ENCODE measurements at regions not wholly inside any gene's neighbourhood (a gene's known extent, or its start where the extent isn't known, plus 50 kb on each side); places are given as distances from the start of the nearest gene placed in this dataset.
"Not testable (repeated sequence)": the region's sequence is repeated elsewhere in the genome, so short reads cannot be mapped to it uniquely, and the experiment has no call there.

- H3K4me3 ChIP-seq (ENCODE audit: low read length): no peak overlapping the region
- no peak for DNase-seq (ENCODE audit: low read depth)
- TF ChIP-seq, protein P1, sequence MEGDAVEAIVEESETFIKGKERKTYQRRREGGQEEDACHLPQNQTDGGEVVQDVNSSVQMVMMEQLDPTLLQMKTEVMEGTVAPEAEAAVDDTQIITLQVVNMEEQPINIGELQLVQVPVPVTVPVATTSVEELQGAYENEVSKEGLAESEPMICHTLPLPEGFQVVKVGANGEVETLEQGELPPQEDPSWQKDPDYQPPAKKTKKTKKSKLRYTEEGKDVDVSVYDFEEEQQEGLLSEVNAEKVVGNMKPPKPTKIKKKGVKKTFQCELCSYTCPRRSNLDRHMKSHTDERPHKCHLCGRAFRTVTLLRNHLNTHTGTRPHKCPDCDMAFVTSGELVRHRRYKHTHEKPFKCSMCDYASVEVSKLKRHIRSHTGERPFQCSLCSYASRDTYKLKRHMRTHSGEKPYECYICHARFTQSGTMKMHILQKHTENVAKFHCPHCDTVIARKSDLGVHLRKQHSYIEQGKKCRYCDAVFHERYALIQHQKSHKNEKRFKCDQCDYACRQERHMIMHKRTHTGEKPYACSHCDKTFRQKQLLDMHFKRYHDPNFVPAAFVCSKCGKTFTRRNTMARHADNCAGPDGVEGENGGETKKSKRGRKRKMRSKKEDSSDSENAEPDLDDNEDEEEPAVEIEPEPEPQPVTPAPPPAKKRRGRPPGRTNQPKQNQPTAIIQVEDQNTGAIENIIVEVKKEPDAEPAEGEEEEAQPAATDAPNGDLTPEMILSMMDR (conservative IDR thresholded peaks at IDR 0.05; ENCODE audit: low read length): no peak
Observed at GRCh38 chr13:23966221-23966690, 69.0 kb upstream of the C1QTNF9B start.

- TF ChIP-seq, protein P1 (conservative IDR thresholded peaks at IDR 0.05; ENCODE audit: low read length): no peak
- DNase-seq (ENCODE audit: low read depth): no peak
- no peak overlapping the region for H3K4me3 ChIP-seq (ENCODE audit: low read length)
Observed at GRCh38 chr13:23966691-23967615, 69.7 kb upstream of the C1QTNF9B start.

DNA sequence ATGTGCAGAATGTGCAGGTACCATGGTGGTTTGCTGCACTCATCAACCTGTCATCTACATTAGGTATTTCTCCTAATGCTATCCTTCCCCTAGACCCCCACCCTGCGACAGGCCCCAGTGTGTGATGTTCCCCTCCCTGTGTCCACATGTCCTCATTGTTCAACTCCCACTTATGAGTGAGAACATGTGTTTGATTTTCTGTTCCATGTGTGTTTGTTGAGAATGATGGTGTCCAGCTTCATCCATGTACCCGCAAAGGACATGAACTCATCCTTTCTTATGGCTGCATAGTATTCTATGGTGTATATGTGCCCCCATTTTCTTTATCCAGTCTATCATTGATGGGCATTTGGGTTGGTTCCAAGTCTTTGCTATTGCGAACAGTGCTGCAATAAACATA is 70.5 kb upstream of the C1QTNF9B start:
- DNase-seq (ENCODE audit: low read depth): not testable (repeated sequence)

DNA sequence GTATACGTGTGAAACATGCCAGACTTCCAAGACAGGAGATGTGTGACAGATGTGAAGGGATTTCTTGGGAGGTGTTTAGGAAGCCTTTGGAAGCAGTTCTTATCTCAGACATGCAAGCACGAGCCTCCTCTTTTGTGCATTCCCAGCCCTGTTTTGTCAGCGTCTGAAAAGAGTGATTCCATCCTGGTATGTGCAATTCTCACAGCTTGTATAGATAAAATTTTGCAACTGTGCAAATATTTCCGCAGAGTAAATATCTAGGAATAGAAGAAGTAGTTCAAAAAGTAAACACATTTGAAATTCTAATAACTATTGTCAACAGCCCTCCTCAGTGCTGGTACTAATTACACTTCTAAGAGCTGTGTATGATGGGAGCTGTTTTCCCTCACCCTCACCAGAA is 72.3 kb upstream of the C1QTNF9B start:
- TF ChIP-seq, protein P1 (conservative IDR thresholded peaks at IDR 0.05; ENCODE audit: low read length): no peak
- peak; percentile 58 for DNase-seq (ENCODE audit: low read depth)

More for the DNA sequence above, 70.5 kb upstream of the C1QTNF9B start:
- not testable (repeated sequence) for H3K4me3 ChIP-seq (ENCODE audit: low read length)

GRCh38 chr13:23979361-23980159 is 82.3 kb upstream of the C1QTNF9B start:
- peak; percentile 85 for DNase-seq (ENCODE audit: low read depth)
- TF ChIP-seq, protein P1 (conservative IDR thresholded peaks at IDR 0.05; ENCODE audit: low read length): no peak
- H3K4me3 ChIP-seq (ENCODE audit: low read length): peak overlapping the region; percentile 93

More for the DNA sequence above, 72.3 kb upstream of the C1QTNF9B start:
- H3K4me3 ChIP-seq (ENCODE audit: low read length): no peak overlapping the region

- TF ChIP-seq, protein P1 (conservative IDR thresholded peaks at IDR 0.05; ENCODE audit: low read length): no peak
- DNase-seq (ENCODE audit: low read depth): peak; percentile 85
- peak overlapping the region; percentile 93 for H3K4me3 ChIP-seq (ENCODE audit: low read length)
Observed at GRCh38 chr13:23980160-23980551, 82.9 kb upstream of the C1QTNF9B start.

DNA sequence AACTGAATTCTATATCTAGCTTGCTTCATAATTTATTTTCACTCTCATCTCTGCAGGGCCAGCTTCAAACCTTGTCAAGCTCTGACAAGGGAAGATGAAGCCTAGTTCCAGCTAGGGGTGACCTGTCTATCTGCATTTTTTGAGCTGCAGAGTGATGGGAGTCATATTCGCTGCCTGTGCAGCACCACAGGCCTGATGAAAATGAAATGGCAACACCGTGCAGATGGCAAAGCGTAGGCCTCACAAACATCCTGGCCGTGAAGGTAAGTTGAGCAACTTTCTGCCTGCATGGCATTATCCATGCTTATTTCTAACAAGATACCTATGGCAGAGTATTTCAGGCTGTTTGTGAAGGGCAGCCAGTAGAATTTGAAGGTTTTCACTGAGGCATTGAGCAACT is 86.4 kb upstream of the C1QTNF9B start:
- no peak for DNase-seq (ENCODE audit: low read depth)
- TF ChIP-seq, protein P1 (conservative IDR thresholded peaks at IDR 0.05; ENCODE audit: low read length): no peak
- H3K4me3 ChIP-seq (ENCODE audit: low read length): no peak overlapping the region

Data from AG10803 (cell line).